ENCODE measurements at regions not wholly inside any gene's neighbourhood (a gene's known extent, or its start where the extent isn't known, plus 50 kb on each side); places are given as distances from the start of the nearest gene placed in this dataset.

- no peak for DNase-seq (ENCODE audit: low spot score)
- in situ Hi-C loops (cut with MboI; ENCODE audit: low pct_unique_long_range_greater_than_20kb, low sequenced_read_pairs, unreplicated experiment) = no loop called here
- TF ChIP-seq, protein P1, sequence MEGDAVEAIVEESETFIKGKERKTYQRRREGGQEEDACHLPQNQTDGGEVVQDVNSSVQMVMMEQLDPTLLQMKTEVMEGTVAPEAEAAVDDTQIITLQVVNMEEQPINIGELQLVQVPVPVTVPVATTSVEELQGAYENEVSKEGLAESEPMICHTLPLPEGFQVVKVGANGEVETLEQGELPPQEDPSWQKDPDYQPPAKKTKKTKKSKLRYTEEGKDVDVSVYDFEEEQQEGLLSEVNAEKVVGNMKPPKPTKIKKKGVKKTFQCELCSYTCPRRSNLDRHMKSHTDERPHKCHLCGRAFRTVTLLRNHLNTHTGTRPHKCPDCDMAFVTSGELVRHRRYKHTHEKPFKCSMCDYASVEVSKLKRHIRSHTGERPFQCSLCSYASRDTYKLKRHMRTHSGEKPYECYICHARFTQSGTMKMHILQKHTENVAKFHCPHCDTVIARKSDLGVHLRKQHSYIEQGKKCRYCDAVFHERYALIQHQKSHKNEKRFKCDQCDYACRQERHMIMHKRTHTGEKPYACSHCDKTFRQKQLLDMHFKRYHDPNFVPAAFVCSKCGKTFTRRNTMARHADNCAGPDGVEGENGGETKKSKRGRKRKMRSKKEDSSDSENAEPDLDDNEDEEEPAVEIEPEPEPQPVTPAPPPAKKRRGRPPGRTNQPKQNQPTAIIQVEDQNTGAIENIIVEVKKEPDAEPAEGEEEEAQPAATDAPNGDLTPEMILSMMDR (IDR thresholded peaks at IDR 0.05; ENCODE audit: extremely low read depth, insufficient read depth, missing control alignments) = no peak
Measured at GRCh38 chr3:78519281-78519680, 1248.5 kb downstream of the ROBO1 start.

- in situ Hi-C loops (cut with MboI; ENCODE audit: low pct_unique_long_range_greater_than_20kb, low sequenced_read_pairs, unreplicated experiment) = no loop called here
- TF ChIP-seq, protein P1 (IDR thresholded peaks at IDR 0.05; ENCODE audit: extremely low read depth, insufficient read depth, missing control alignments) = no peak
- no peak for DNase-seq (ENCODE audit: low spot score)
Measured at GRCh38 chr3:78529601-78530000, 1238.2 kb downstream of the ROBO1 start.

DNA sequence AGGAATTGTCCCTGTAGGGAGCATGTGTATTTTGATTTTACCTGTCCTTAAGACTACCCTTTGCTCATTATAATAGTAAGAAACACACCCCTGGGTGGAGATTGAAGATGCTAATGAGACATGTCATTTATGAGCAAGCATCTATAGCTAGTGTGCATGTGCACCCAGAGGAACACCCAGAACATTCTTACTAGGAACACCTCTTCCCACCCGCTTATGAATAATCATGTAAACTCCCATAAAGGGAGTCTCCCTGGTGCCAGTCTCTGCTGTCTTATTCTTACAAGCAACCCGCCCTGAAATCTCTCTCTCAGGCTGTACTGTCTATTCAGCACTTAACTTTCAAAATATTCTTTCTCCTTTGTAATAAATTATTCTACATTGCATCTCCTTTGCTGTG, 1227.3 kb downstream of the ROBO1 start:
- DNase-seq (ENCODE audit: low spot score) = no peak
- TF ChIP-seq, protein P1 (IDR thresholded peaks at IDR 0.05; ENCODE audit: extremely low read depth, insufficient read depth, missing control alignments) = no peak
- in situ Hi-C loops (cut with MboI; ENCODE audit: low pct_unique_long_range_greater_than_20kb, low sequenced_read_pairs, unreplicated experiment) = no loop called here

GRCh38 chr3:78545827-78546226, 1222.0 kb downstream of the ROBO1 start:
- TF ChIP-seq, protein P1 (IDR thresholded peaks at IDR 0.05; ENCODE audit: extremely low read depth, insufficient read depth, missing control alignments) = no peak
- no peak for DNase-seq (ENCODE audit: low spot score)
- in situ Hi-C loops (cut with MboI; ENCODE audit: low pct_unique_long_range_greater_than_20kb, low sequenced_read_pairs, unreplicated experiment) = no loop called here
